GM10266 (cell line): ENCODE measurements at regions not wholly inside any gene's neighbourhood (a gene's known extent, or its start where the extent isn't known, plus 50 kb on each side); places are given as distances from the start of the nearest gene placed in this dataset.

ENCODE experiments used
- DNase-seq: peaks from one replicate; pipeline ENCODE4 v3.0.0; 2012; ENCODE audit errors: extremely low spot score
- CTCF ChIP-seq: IDR thresholded peaks from 2 replicates; pipeline ENCODE4 v1.5.1; 2012; ENCODE audit warnings: mild to moderate bottlenecking, low read depth; ENCODE audit not compliant: control insufficient read depth, insufficient read depth; ENCODE audit errors: missing control alignments

GRCh38 chr6:19502301-19502700 is 334.9 kb upstream of the ID4 start:
- no peak for TF ChIP-seq CTCF
- DNase-seq: no peak

GRCh38 chr6:19515939-19516338 is 321.2 kb upstream of the ID4 start:
- no peak for DNase-seq
- no peak for TF ChIP-seq CTCF

- no peak for DNase-seq
- TF ChIP-seq CTCF: no peak
Observed at GRCh38 chr6:19519941-19520340, 317.2 kb upstream of the ID4 start.

- TF ChIP-seq CTCF: no peak
- no peak for DNase-seq
Observed at GRCh38 chr6:19524366-19525186, 312.6 kb upstream of the ID4 start.

GRCh38 chr6:19525673-19526072 is 311.5 kb upstream of the ID4 start:
- no peak for TF ChIP-seq CTCF
- no peak for DNase-seq

- DNase-seq: no peak
- TF ChIP-seq CTCF: no peak
Observed at GRCh38 chr6:19530188-19530587, 307.0 kb upstream of the ID4 start.

GRCh38 chr6:19535351-19535750 is 301.8 kb upstream of the ID4 start:
- no peak for DNase-seq
- no peak for TF ChIP-seq CTCF
